RKO (cell line): ENCODE measurements at regions not wholly inside any gene's neighbourhood (a gene's known extent, or its start where the extent isn't known, plus 50 kb on each side); places are given as distances from the start of the nearest gene placed in this dataset.

Experiments
- DNase-seq: peaks from one replicate; pipeline ENCODE4 v3.0.0-alpha.2; 2016; ENCODE audit warnings: low spot score

DNA sequence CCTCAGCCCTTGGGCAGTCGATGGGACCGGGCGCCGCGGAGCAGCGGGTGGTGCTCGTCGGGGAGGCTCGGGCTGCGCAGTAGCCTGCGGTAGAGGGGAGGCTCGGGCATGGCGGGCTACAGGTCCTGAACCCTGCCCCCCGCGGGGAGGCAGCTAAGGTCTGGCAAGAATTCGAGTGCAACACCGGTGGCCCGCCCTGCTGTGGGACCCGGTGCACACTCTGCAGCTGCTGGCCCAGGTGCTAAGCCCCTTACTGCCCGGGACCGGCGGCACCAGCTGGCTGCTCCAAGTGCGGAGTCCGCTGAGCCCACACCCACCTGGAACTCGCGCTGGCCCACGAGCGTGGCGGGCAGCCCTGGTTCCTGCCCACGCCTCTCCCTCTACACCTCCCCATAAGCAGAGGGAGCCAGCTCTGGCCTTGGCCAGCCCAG is 377.7 kb upstream of the RBMS3 start:
- DNase-seq, result no peak

DNA sequence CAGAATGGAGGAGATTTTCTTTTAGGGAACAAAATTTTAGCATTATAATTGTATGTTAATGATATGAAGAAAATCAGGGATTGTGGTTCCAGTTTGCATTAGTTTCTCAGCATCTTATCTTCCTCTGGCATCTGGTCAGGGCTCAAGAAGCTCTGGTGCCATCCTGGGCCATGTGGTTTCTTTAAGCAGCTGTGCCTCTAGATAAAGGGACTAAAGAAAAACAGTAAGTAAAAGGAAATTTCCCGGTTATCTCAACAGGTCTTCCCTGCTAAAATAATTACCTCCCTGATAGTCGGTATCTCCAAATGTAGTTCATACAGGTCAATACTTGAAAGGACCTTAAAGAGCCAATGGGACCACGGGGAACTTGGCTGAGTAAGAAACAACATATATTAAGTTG is 375.1 kb upstream of the RBMS3 start:
- DNase-seq, result no peak

GRCh38 chr3:28906561-28907310 is 374.1 kb upstream of the RBMS3 start:
- no peak for DNase-seq

- DNase-seq, result no peak
These were observed 373.3 kb upstream of the RBMS3 start for GRCh38 chr3:28907616-28908015.

DNA sequence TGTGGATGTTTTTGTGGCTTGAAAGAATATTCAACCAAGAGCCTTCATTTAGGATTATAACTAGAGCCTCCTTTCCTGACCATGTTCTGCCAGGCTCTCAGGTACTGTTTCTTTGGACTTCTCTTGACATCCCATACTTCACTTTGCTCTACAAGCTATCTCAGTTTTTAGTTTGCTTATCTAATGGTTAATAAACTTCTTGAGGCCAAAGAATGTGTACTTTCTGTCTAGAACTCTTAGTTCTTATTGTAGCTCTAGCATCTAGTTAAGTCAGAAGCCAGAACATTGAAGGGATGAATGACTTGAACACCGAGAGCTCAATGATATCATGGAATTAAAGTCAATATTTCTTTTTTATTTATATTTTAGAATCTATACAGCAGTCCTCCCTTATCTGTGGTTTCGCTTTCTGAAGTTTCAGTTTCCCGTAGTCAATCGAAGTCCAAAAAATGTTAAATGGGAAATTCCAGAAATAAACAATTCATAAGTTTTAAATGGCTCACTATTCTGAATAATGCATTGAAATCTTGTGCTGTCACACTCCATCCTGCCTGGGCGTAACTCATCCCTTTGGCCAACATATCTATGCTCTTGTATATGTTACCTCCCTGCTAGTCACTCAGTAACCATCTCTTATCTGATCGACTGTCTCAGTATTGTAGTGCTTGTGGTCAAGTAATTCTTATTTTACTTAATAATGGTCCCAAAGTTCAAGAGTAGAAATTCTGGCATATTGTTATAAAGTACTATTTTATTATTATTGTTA is 368.6 kb upstream of the RBMS3 start:
- DNase-seq, result no peak

DNA sequence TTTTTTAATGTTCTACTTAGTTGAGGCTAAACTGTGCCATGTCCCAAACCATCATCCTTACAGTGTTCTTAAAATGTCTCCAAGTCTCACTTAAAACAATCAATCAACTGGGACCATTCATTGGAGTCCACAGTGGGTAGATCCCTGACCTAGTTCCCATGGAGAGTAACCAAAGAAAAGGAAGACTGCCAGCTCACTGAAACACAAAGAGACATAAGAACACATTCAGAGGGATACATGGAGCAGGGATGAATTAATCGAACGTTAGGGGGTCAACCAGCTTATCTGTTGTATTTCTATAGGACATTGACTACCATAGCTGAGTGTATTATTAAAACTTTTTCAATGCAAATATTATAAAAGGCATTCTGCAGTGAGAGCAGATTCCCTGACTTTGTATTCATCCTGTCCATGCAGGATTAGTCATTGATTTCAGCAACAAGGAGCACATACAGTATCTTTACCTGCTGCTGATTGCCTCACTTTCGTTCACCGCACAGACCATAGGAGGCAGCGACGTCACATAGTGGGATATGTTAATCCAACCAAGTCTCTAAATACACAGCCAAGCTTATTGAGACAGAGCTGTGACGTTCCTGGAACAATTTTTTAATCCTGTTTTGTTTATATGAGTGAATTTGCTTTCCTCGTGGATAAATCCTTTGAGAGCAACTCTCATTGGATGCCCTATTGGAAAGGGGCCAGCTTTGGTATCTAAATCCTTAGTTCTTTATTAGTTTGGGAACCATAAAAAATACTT is 364.9 kb upstream of the RBMS3 start:
- peak; percentile 12 for DNase-seq

GRCh38 chr3:28916713-28917499 is 364.0 kb upstream of the RBMS3 start:
- no peak for DNase-seq

GRCh38 chr3:28917895-28918475 is 362.9 kb upstream of the RBMS3 start:
- DNase-seq, result no peak

GRCh38 chr3:28922376-28922775 is 358.5 kb upstream of the RBMS3 start:
- no peak for DNase-seq

GRCh38 chr3:28923994-28924393 is 356.9 kb upstream of the RBMS3 start:
- DNase-seq, result no peak

DNA sequence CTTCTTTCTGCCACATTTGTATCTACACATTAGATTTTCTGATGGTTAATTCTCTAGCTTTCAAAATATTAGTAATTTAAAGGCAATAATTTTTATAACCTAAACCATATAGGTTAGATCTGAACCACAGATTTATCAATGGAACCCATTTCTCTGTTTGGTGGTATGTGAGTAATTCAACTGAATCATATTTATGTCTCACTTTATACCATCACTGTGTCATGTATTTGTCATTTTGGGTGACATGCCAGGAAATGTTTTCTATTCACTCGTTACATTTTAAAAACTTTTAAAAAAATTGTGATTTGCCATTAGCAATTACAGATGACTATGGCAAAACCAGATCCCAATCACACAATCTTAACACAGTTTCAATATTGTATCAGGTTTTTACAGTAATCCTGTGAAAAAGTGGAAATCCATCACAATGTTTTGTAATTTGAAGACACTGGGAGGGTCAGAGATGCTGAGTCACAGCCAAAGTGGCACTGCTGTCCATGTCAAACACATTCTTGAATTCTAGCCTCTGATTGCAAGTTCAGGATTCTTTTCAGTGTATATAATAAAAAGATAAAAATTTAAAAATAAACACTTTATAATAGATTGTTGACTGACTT is 356.0 kb upstream of the RBMS3 start:
- peak; percentile 41 for DNase-seq

DNA sequence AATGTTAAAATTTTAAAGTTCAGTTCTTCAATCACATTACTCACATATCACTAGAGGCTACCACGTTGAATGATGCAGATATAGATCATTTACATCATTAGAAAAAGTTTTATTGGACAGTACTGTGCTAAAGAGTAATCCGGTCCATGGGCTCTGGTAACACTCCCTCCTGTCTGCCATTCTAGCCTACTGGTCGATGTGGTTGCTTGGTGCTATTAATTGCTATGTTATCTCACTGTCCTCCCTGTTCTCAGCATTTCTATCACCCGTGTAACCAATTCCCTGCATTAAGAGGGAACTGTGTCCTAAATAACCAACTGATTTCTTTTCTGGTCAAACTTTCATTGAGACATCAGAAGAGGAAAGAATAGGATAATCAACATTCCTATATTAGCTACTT is 347.5 kb upstream of the RBMS3 start:
- no peak for DNase-seq

DNA sequence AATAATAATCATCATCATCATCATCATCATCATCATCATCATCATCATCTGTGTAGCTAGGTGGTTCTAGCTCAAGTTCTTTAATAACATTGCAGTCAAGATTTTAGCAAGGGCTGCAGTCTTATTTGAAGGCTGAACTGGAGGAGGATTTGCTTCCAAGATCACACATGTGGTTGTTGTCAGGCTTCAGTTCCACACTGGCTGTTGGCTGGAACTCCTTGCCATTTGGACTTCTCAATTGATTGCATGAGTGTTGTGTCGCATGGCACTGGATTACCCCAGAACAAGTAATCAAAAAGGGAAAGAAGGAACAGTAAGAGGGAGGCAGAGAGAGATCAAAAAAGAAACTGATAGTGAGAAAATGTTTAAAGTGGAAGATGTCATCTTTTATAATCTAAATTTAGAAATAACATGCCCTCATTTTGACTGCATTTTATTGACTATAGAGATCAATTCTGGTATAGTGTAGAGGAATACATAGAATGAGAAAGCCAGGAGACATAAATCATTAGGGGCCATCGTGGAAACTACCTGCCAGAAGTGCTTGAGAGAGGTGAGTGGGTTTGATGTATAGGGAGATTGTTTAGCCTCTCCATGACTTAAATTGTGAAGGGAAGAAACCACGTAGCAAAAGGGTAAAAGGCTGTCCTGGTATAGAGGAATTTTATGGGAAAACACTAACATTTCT is 346.6 kb upstream of the RBMS3 start:
- no peak for DNase-seq

DNA sequence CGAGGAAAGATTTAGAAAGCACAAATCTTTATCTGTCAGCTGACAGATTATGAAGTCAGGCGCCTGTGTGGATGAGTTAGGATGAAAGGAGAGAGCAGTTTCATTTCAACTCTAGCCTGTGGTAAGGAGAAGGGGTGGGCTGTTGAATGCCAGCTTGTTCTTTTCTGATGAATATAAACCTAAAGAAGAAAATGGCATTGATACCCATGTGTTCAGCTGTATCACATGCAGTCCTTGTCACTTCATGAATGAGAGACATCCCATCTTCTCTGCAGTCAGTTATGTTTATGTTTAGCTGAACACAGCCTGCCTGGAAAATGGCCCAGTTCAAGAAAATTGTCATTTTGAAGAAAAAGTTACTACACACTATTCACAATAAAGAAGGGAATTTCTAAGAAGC is 345.7 kb upstream of the RBMS3 start:
- DNase-seq, result no peak

DNA sequence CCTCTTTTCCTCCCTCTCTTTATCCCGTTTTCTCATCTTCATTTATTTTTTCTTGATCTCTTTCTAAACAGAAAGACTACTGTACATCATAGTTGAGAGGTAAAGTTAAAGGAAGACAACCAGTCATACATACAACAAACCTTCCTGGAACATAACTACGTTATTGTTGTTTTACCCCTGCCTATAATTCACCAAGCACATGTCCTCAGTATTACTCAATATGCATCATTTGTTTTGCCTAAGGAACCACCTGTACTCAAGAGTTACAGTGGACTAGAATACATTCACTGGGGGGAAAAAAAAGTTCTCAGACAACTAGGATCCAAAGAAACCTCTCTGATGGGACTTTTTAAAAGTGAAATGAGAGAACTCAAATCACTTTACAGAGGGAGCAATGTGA is 344.7 kb upstream of the RBMS3 start:
- DNase-seq, result no peak

DNA sequence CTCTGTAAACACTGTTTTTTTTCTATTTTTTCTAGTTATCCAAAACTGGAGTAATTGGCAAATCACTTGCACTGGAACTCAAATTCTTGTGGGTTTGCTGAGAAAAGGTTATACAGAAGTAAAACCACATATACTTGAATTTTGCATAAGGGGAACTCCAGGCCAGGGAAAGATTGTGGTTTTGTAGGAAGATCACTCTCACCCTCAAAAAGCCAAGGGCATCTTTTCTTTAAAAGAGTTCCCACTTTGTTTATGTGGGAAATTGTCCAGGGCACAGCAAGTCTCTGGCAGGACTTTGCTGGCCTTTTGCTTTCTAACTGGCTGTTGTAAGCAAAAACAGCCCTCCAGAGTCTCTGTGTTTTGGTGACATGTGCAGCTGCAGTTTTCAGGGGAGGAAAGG is 340.3 kb upstream of the RBMS3 start:
- DNase-seq, result no peak

DNA sequence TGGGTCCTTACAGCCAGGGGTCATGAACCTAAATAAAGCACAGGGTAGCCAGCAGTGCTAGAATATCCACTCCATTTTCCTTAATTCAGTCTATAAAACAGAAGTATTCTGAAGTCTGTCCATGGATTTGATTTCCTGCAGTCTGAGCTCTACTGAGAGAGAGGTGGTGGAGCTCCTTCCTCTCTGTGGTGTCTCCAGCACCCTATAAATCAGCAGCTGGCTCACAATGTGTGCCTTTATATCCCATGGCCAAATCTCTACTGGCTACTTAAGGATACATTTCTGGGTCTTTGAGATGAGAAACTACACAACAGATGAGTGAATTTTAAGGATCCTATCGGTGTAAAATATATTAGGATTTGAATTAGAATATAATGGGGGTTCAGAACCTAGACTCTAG is 339.9 kb upstream of the RBMS3 start:
- no peak for DNase-seq

DNA sequence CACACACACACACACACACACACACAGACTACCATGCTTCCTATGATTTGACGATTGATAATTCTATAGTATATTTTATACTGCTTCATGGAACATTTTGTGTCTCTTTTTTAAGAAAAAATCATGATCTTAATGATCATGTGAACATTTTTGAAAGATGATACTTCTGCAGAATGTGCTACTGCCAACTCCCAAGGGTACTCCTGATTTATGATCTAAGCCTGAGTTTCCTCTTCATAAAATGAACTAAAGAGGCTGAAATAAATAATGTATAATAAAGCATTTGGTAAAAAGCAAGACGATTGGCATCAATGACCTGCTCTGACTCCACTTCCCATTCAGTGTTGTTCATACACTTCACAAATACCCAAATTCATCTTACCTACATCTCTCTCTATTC is 333.8 kb upstream of the RBMS3 start:
- DNase-seq, result no peak

DNA sequence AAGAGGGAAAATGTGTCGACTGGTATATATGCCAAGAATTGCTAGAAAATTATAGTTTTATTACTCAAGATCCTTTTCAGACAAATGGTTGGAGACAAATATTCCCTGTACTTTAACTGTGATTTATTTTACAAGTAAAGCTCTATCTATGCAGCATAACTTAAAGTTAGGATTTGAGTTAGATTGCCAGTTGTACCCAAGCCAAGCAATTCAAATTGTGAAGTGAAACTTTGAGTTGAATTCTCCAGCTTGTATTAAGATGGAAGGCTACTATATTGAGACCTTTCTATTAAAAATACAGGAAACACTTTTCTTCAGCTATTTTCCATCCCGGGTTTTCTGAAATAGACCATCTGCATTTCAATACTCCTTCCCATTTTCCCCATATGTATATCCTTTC is 333.1 kb upstream of the RBMS3 start:
- DNase-seq, result no peak

- DNase-seq, result no peak
These were observed 332.2 kb upstream of the RBMS3 start for GRCh38 chr3:28948685-28949084.

DNA sequence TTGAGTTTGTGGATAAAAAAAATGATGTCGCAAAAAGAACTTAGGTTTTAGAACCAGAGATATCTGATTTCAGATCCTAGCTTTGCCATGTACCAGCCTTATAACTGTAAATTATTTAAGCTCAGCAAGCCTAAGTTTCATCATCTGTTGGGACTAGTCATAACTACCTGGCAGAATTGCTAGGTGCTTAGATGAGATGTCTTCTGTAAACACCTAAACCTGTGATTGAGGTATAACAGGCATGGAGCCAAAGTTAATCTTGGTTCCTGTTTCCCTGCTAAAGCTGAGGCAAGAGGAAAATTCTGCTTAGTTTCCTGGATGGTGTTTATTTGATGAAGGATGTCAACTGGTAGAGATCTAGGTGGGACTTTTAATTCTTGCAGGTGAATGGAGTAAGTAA is 331.3 kb upstream of the RBMS3 start:
- no peak for DNase-seq
